HG03439 (cell line): ENCODE measurements at regions not wholly inside any gene's neighbourhood (a gene's known extent, or its start where the extent isn't known, plus 50 kb on each side); places are given as distances from the start of the nearest gene placed in this dataset.
A peak's percentile ranks its signal among the peaks of the same experiment; 100 is the strongest.

Experiments
- ATAC-seq: cut with Tn5 transposase; IDR thresholded peaks from one replicate; pipeline ENCODE4 v1.9.1; 2021; ENCODE audit warnings: mild to moderate bottlenecking, moderate library complexity; ENCODE audit not compliant: unreplicated experiment

GRCh38 chr1:229027622-229028182 lies 243.2 kb upstream of the RAB4A start:
- no peak for ATAC-seq

GRCh38 chr1:229028544-229028943 lies 242.4 kb upstream of the RAB4A start:
- no peak for ATAC-seq

- ATAC-seq, result no peak
Measured at GRCh38 chr1:229028987-229029878, 241.7 kb upstream of the RAB4A start.

DNA sequence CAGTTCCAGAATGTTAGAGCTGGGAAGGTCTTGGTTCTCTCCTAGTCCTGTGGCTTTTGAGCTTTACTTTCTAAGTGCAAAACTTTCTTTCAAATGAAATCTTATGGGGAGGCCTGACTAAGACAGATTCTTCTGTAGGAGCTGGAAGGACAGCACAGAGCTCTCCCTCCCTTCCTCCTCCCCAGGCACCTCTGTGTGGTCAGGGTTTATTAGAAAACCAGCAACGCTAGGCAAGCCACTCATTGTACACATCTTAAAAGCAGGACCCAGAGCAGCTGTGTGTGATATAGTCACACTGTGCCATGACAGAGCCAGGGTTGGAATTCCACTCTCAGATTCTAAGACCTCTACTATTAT lies 241.1 kb upstream of the RAB4A start:
- no peak for ATAC-seq

GRCh38 chr1:229030630-229031029 lies 240.3 kb upstream of the RAB4A start:
- no peak for ATAC-seq

GRCh38 chr1:229031061-229031460 lies 239.8 kb upstream of the RAB4A start:
- ATAC-seq, result no peak

DNA sequence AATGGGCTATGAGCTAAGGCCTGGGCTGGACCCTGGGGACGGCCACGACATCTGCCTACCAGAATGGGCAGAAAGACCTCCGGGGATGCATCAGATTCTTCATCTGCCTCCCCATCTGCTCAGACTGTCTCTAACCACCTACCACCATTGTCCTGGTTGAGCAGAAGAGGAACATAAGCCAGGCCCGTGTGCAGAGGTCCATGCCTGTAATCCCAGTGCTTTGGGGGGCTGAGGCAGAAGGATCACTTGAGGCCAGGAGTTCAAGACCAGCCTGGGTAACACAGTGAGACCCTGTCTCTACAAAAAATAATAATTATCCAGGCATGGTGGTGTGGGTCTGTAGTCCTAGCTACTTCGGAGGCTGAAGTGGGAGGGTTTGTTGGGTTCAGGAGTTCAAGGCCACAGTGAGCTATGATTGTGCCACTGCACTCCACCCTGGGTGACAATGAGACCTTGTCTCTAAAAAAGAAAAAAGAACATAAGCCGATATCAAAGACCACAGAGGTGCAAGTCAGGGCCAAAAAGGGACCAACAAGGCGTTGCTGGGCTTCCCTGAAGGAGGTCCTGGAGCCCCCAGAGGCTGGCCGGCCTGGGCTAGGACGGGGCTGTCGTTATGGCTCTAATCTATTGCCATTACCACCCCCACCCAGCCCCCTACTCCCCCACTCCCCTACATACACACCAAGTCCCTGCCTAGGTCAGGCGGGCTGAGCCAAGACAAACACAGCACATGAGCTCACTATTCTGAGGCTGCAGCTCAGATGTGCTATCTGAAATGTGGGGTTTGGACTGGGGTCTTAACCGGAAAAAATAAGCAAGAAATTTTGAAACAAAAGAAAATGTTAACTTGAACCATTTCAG lies 239.2 kb upstream of the RAB4A start:
- no peak for ATAC-seq

- ATAC-seq, result no peak
Measured at GRCh38 chr1:229032375-229032774, 238.5 kb upstream of the RAB4A start.

GRCh38 chr1:229033480-229033879 lies 237.4 kb upstream of the RAB4A start:
- ATAC-seq, result no peak

- no peak for ATAC-seq
Measured at GRCh38 chr1:229034342-229034741, 236.6 kb upstream of the RAB4A start.

GRCh38 chr1:229035054-229035747 lies 235.7 kb upstream of the RAB4A start:
- peak; percentile 84 for ATAC-seq

DNA sequence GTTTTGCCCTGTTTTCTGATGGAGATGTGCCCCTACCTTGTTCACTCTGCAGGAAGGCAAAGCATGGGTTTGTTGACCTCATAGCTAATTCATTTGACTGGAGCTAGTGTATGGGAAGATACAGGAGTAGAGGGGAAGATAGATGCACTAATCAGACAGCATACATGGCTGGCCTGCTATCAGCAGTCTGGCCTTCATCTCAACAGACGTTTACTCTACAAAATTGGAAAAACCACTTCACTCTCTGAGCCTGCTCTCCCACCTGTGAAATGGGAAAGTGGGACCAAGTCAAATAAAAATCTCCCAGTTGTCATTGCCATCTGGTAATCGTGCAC lies 235.2 kb upstream of the RAB4A start:
- peak; percentile 14 for ATAC-seq

GRCh38 chr1:229037806-229038405 lies 233.0 kb upstream of the RAB4A start:
- ATAC-seq, result no peak

DNA sequence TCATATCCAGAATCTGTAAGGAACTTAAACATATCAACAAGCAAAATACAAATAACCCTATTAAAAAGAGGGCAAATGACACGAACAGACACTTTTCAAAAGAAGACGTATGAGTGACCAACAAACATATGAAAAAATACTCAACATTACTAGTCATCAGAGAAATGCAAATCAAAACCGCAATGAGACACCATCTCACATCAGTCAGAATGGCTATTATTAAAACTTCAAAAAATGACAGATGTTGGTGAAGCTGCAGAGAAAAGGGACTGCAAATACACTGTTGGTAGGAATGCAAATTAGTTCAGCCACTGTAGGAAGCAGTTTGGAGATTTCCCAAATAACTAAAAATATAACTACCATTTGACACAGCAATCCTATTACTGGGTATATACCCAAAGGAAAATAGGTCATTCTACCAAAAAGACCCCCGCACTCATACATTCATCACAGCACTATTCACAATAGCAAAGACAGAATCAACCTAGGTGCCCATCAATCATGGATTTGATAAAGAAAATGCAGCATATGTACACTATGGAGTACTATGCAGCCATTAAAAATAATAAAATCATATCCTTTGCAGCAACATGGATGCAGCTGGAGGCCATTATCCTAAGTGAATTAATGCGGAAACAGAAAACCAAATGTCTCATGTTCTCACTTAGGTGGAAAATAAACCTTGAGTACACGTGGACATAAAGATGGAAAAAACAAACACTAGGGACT lies 230.1 kb upstream of the RAB4A start:
- peak; percentile 62 for ATAC-seq

DNA sequence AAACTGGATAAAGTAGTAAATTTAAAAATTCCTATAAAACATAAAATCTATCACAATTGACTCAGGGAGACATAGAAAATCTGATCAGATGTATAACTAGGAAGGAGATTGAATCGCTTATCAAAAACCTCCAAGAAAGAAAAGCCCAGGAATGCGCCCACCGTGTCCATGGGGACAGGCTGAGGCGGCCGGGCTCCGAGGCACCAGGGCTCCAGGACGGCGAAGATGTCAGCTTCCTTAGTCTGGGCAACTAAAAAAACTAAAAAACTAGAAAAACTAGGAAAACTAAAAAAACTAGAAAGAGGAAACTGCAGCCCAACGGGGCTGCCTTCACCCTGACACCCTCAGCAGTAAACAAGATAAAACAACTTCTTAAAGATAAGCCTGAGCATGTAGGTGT lies 229.0 kb upstream of the RAB4A start:
- no peak for ATAC-seq

DNA sequence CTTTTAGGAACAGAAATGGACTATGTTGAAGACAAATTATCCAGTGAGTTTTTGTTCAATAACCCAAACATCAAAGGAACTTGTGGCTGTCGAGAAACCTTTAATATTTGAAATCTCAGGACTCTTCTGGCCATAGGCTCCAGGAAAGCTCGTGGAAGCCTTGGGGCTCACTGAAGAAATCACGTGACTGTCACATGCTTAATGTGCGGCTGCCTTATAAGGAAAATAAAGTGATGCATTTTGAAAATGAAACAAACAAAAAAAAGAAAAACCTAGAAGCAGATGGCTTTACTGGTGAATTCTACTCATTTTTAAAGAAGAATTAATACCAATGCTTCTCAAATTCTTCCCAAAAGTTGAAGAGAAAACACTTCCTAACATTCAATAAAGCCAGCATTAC lies 228.4 kb upstream of the RAB4A start:
- ATAC-seq, result no peak

DNA sequence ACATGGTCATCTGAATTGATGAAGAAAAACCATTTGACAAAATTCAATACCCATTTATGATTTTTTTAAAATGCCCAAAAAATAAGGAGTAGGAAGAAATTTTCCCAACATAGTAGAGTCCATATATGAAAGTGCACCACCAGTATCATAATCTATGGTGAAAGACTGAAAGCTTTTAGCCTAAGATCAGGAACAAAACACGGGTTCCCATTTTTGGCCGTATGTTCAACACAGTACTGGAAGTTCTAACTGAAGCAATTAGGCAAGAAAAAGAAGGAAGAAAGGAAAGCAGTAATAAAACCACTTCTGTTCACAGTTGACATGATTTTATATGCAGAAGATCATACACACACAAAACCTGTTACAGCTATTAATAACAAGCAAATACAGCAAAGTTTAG lies 227.8 kb upstream of the RAB4A start:
- no peak for ATAC-seq

DNA sequence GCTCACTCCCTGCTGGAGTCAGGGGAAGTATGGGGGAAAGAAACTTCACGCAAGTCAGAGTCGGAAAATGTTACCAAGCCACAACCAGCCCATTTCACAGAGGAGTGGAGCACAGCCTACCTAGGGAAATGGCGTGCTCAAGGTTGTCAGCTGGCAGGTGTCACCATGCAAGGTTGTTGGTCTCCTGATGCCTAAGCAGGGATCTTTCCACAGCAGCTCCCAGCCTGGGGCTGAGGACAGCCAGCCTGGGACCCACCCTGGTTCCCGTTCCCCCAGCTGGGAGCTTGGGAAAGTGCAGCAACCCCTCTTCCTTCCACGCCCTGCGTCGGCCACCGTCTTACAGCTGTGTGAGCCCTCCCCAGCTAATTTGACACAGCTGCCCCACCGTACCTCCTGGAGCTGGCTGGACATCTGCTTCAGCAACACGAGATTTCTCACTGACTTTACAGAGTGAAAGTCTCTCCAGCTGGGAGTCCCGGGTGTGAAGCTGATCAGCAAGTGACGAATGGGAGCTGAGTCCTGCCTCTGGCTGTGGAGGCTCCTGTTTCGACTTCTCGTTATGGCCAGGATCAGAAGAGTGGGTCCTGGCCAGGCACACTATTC lies 224.6 kb upstream of the RAB4A start:
- ATAC-seq, result no peak

DNA sequence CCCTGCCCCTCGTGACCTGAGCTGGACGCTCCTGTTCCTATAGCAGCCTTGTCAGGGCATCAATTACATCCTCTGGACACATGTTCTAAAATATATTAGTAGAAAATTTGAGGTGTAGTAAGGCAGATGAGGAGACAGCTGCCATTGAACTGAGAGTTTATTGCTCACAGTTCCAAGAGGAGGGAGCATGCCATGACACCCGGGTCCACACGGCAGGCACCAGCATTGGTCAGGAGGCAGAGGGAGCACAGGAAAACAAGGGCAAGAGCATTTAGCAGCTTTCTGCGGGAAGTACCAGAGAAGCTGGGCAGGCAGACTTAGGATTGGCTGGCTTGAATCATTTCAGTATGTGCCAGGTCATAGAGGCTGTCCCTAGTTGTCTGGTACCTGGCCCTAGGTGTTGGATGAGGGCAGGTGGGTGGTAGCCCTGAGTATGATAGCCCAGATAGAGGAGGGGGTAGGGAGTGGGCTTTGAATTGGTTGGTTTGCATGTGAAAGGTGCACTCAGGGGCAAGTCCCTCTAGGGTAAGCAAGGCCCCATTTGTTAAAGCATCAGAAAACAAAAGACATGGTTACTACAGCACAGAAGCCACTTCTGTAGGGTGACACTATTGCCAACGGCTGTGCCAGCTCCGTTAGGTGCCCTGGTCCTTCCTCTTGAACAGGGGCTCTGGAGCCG lies 223.6 kb upstream of the RAB4A start:
- ATAC-seq, result no peak
